ENCODE measurements at regions not wholly inside any gene's neighbourhood (a gene's known extent, or its start where the extent isn't known, plus 50 kb on each side); places are given as distances from the start of the nearest gene placed in this dataset.

- no peak for TF ChIP-seq ZSCAN25 (CRISPR knock-in tag; IDR thresholded peaks at IDR 0.05)
- TF ChIP-seq GFI1 (CRISPR knock-in tag; IDR thresholded peaks at IDR 0.05; ENCODE audit: borderline replicate concordance) = peak; percentile 99
- TF ChIP-seq ATF7 (IDR thresholded peaks at IDR 0.05) = peak; percentile 92
- TF ChIP-seq ATF7 (CRISPR knock-in tag; IDR thresholded peaks at IDR 0.05) = peak; percentile 63; the same call in 1 of the 2 replicates
- no peak for TF ChIP-seq ZNF468 (CRISPR knock-in tag; IDR thresholded peaks at IDR 0.05)
- no peak for TF ChIP-seq UBTF (CRISPR knock-in tag; IDR thresholded peaks at IDR 0.05)
- TF ChIP-seq ZNF556 (CRISPR knock-in tag; IDR thresholded peaks at IDR 0.05; ENCODE audit: borderline replicate concordance) = no peak
- no peak for TF ChIP-seq ZNF326 (CRISPR knock-in tag; IDR thresholded peaks at IDR 0.05; ENCODE audit: borderline replicate concordance)
- peak; percentile 99 for TF ChIP-seq NR2F6 (IDR thresholded peaks at IDR 0.05)
- TF ChIP-seq NR2F6 (CRISPR knock-in tag; IDR thresholded peaks at IDR 0.05) = peak; percentile 91
- TF ChIP-seq, protein P1, sequence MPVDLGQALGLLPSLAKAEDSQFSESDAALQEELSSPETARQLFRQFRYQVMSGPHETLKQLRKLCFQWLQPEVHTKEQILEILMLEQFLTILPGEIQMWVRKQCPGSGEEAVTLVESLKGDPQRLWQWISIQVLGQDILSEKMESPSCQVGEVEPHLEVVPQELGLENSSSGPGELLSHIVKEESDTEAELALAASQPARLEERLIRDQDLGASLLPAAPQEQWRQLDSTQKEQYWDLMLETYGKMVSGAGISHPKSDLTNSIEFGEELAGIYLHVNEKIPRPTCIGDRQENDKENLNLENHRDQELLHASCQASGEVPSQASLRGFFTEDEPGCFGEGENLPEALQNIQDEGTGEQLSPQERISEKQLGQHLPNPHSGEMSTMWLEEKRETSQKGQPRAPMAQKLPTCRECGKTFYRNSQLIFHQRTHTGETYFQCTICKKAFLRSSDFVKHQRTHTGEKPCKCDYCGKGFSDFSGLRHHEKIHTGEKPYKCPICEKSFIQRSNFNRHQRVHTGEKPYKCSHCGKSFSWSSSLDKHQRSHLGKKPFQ (CRISPR knock-in tag; IDR thresholded peaks at IDR 0.05; ENCODE audit: insufficient replicate concordance) = no peak
- TF ChIP-seq ZNF350 (CRISPR knock-in tag; IDR thresholded peaks at IDR 0.05; ENCODE audit: borderline replicate concordance, low read depth) = no peak
- TF ChIP-seq POLR2AphosphoS5 (IDR thresholded peaks at IDR 0.05; ENCODE audit: low read depth, low read length) = no peak
- no peak for TF ChIP-seq ZNF207 (IDR thresholded peaks at IDR 0.05; ENCODE audit: borderline replicate concordance)
- TF ChIP-seq NCOA5 (CRISPR knock-in tag; IDR thresholded peaks at IDR 0.05) = no peak
- TF ChIP-seq GPN1 (CRISPR knock-in tag; IDR thresholded peaks at IDR 0.05; ENCODE audit: borderline replicate concordance) = no peak
- peak; percentile 71 for TF ChIP-seq NR2C2 (CRISPR knock-in tag; IDR thresholded peaks at IDR 0.05; ENCODE audit: borderline replicate concordance)
- TF ChIP-seq, protein P2, sequence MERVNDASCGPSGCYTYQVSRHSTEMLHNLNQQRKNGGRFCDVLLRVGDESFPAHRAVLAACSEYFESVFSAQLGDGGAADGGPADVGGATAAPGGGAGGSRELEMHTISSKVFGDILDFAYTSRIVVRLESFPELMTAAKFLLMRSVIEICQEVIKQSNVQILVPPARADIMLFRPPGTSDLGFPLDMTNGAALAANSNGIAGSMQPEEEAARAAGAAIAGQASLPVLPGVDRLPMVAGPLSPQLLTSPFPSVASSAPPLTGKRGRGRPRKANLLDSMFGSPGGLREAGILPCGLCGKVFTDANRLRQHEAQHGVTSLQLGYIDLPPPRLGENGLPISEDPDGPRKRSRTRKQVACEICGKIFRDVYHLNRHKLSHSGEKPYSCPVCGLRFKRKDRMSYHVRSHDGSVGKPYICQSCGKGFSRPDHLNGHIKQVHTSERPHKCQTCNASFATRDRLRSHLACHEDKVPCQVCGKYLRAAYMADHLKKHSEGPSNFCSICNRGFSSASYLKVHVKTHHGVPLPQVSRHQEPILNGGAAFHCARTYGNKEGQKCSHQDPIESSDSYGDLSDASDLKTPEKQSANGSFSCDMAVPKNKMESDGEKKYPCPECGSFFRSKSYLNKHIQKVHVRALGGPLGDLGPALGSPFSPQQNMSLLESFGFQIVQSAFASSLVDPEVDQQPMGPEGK (CRISPR knock-in tag; IDR thresholded peaks at IDR 0.05) = peak; percentile 67; the same call in 1 of the 2 replicates
- TF ChIP-seq MAFG (CRISPR knock-in tag; IDR thresholded peaks at IDR 0.05) = no peak
- TF ChIP-seq, protein P3, sequence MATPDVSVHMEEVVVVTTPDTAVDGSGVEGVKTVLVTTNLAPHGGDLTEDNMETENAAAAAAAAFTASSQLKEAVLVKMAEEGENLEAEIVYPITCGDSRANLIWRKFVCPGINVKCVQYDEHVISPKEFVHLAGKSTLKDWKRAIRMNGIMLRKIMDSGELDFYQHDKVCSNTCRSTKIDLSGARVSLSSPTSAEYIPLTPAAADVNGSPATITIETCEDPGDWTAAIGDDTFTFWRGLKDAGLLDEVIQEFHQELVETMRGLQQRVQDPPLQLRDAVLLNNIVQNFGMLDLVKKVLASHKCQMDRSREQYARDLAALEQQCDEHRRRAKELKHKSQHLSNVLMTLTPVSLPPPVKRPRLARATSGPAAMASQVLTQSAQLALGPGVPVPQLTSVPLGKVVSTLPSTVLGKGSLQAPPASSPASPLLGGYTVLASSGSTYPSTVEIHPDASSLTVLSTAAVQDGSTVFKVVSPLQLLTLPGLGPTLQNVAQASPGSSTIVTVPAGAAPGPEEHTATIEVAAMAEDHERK (CRISPR knock-in tag; IDR thresholded peaks at IDR 0.05; ENCODE audit: low read depth) = no peak
- TF ChIP-seq, protein P4, sequence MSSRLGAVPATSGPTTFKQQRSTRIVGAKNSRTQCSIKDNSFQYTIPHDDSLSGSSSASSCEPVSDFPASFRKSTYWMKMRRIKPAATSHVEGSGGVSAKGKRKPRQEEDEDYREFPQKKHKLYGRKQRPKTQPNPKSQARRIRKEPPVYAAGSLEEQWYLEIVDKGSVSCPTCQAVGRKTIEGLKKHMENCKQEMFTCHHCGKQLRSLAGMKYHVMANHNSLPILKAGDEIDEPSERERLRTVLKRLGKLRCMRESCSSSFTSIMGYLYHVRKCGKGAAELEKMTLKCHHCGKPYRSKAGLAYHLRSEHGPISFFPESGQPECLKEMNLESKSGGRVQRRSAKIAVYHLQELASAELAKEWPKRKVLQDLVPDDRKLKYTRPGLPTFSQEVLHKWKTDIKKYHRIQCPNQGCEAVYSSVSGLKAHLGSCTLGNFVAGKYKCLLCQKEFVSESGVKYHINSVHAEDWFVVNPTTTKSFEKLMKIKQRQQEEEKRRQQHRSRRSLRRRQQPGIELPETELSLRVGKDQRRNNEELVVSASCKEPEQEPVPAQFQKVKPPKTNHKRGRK (CRISPR knock-in tag; IDR thresholded peaks at IDR 0.05) = no peak
- TF ChIP-seq ZNF878 (CRISPR knock-in tag; IDR thresholded peaks at IDR 0.05) = no peak
Observed at GRCh38 chr2:78162202-78162601, 640.0 kb upstream of the LRRTM4 start (continued).

Measured in HepG2 (cell line).